HL-60 (cell line): ENCODE measurements at regions not wholly inside any gene's neighbourhood (a gene's known extent, or its start where the extent isn't known, plus 50 kb on each side); places are given as distances from the start of the nearest gene placed in this dataset.

Source experiments
- CTCF ChIP-seq: IDR thresholded peaks from one replicate; pipeline ENCODE4 v1.5.1; 2011; ENCODE audit warnings: low read length, control low read depth, inconsistent platforms; ENCODE audit not compliant: insufficient read depth
- GABPA ChIP-seq: IDR thresholded peaks from 2 replicates; pipeline ENCODE4 v1.6.1; 2012; ENCODE audit warnings: low read depth
- POLR2AphosphoS5 ChIP-seq: IDR thresholded peaks from 2 replicates; pipeline ENCODE4 v1.6.1; 2012; ENCODE audit warnings: low read depth
- REST ChIP-seq: IDR thresholded peaks from 2 replicates; pipeline ENCODE4 v1.6.1; 2012; ENCODE audit warnings: low read depth; ENCODE audit not compliant: insufficient replicate concordance

GRCh38 chr9:23447944-23448343 is 378.1 kb downstream of the ELAVL2 start:
- no peak for TF ChIP-seq CTCF
- TF ChIP-seq GABPA: no peak
- TF ChIP-seq POLR2AphosphoS5: no peak
- no peak for TF ChIP-seq REST
